B cell (primary cell): ENCODE measurements at regions not wholly inside any gene's neighbourhood (a gene's known extent, or its start where the extent isn't known, plus 50 kb on each side); places are given as distances from the start of the nearest gene placed in this dataset.

Experiments used
- CTCF ChIP-seq: fragments of 200-600 bp; IDR thresholded peaks from one replicate; pipeline ENCODE4 v1.8.0; 2022; ENCODE audit warnings: antibody characterized with exemption, mild to moderate bottlenecking
- EZH2 ChIP-seq: IDR thresholded peaks from 2 replicates; pipeline ENCODE4 v1.6.1; 2012; ENCODE audit warnings: borderline replicate concordance, low read depth, mild to moderate bottlenecking, moderate library complexity, low read length; ENCODE audit not compliant: insufficient read depth, poor library complexity, severe bottlenecking

DNA sequence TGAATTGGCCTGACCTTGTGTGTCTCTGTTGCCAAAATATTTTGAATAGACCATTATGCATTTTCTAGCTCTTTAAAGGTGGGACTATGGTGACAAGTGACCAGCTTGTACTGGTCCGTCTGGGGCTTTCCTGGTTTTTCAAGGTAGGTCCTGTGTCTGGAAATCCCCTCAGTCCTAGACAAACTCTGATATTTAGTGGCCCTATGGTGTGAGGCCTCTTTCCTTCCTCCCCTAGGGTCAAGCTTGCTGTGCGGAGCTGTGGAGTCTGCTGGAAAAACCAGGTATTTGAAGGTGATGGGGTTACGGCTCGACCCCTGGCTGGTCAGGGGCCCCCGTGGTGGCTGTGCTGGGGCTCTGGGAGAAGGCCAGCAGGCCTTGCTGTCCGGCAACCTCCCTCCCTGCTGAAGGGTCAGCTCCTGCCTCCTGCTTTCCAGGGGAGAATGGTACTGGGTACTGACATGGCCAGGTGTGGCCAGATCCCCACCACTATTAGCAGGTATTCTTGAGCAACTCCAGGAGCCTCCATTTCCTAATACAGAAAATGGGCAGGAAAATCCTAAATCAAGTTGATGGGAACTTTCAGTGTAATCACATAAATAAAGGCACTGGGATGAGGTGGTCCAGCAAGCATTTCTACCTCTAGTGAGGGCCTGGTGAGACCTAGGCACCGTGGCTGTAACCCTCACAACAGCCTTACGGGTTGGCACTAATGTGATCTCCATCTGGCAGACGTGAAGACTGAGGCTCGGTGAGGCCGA lies 86.2 kb upstream of the HS6ST1 start:
- TF ChIP-seq CTCF, result no peak
- TF ChIP-seq EZH2, result no peak
